ENCODE measurements at regions not wholly inside any gene's neighbourhood (a gene's known extent, or its start where the extent isn't known, plus 50 kb on each side); places are given as distances from the start of the nearest gene placed in this dataset.

- H3K9me3 ChIP-seq (ENCODE audit: low read length) = no peaks in the 10 kb centered on the region
- DNase-seq (ENCODE audit: low spot score) = no peak
- ChIA-PET POLR2A (interaction anchor here (0.6 kb wide), 1 partner anchor 926 kb away, joined by 3 read pairs; no protein-coding TSS in a partner anchor), CTCF (ENCODE audit: unreplicated experiment) (no interaction called here)
- H3K4me1 ChIP-seq (ENCODE audit: insufficient read depth, low read length, poor library complexity, severe bottlenecking) = no peaks in the 10 kb centered on the region
- no peaks in the 10 kb centered on the region for H3K79me2 ChIP-seq (ENCODE audit: insufficient read depth, low read depth, low read length)
- intact Hi-C loops (cut with micrococcal nuclease; ENCODE audit: unreplicated experiment) = no loop called here
- H4K20me1 ChIP-seq (ENCODE audit: insufficient read depth, low read length) = no peaks in the 10 kb centered on the region
- H2AFZ ChIP-seq (ENCODE audit: low read length) = no peak overlapping the region
- no peak overlapping the region for H3K27ac ChIP-seq (ENCODE audit: low read depth, low read length, poor library complexity, severe bottlenecking)
- H3K36me3 ChIP-seq (ENCODE audit: insufficient read depth, low read length) = no peaks in the 10 kb centered on the region
- H3K9me2 ChIP-seq (ENCODE audit: insufficient read depth, low read length) = no peaks in the 10 kb centered on the region
- TF ChIP-seq CTCF (conservative IDR thresholded peaks at IDR 0.05; ENCODE audit: low read length) (no peak), EZH2phosphoT487 (IDR thresholded peaks at IDR 0.05; ENCODE audit: borderline replicate concordance, low read depth, low read length) (no peak)
- H3K4me3 ChIP-seq (ENCODE audit: low read depth, low read length, poor library complexity, severe bottlenecking) = no peak overlapping the region
- no TSS peak for BruUV-seq (replicated peaks)
- H3K4me2 ChIP-seq (ENCODE audit: low read length) = no peak overlapping the region
These were observed 133.7 kb downstream of the DMAC1 start for GRCh38 chr9:7665874-7666273.

- H3K9me3 ChIP-seq (ENCODE audit: low read length) = no peaks in the 10 kb centered on the region
- intact Hi-C loops (cut with micrococcal nuclease; ENCODE audit: unreplicated experiment) = loop anchor here (5.0 kb wide), 1 partner anchor 348 kb away; no protein-coding TSS in a partner anchor
- no peak overlapping the region for H3K27ac ChIP-seq (ENCODE audit: low read depth, low read length, poor library complexity, severe bottlenecking)
- ChIA-PET POLR2A (interaction anchor here (0.6 kb wide), 1 partner anchor 1323 kb away, joined by 6 read pairs; no protein-coding TSS in a partner anchor), CTCF (ENCODE audit: unreplicated experiment) (no interaction called here)
- H3K36me3 ChIP-seq (ENCODE audit: insufficient read depth, low read length) = no peaks in the 10 kb centered on the region
- H2AFZ ChIP-seq (ENCODE audit: low read length) = no peak overlapping the region
- no TSS peak for BruUV-seq (replicated peaks)
- H3K4me2 ChIP-seq (ENCODE audit: low read length) = no peak overlapping the region
- H4K20me1 ChIP-seq (ENCODE audit: insufficient read depth, low read length) = no peaks in the 10 kb centered on the region
- H3K4me1 ChIP-seq (ENCODE audit: insufficient read depth, low read length, poor library complexity, severe bottlenecking) = no peaks in the 10 kb centered on the region
- no peak for TF ChIP-seq EZH2phosphoT487 (IDR thresholded peaks at IDR 0.05; ENCODE audit: borderline replicate concordance, low read depth, low read length)
- TF ChIP-seq CTCF (conservative IDR thresholded peaks at IDR 0.05; ENCODE audit: low read length) = no peak
- DNase-seq (ENCODE audit: low spot score) = no peak
- no peaks in the 10 kb centered on the region for H3K9me2 ChIP-seq (ENCODE audit: insufficient read depth, low read length)
- H3K4me3 ChIP-seq (ENCODE audit: low read depth, low read length, poor library complexity, severe bottlenecking) = no peak overlapping the region
- no peaks in the 10 kb centered on the region for H3K79me2 ChIP-seq (ENCODE audit: insufficient read depth, low read depth, low read length)
These were observed 139.8 kb downstream of the DMAC1 start for GRCh38 chr9:7659766-7660165.

- BruUV-seq (replicated peaks) = no TSS peak
- Histone ChIP-seq H3K79me2 (ENCODE audit: insufficient read depth, low read depth, low read length) (no peaks in the 10 kb centered on the region), H3K36me3 (ENCODE audit: insufficient read depth, low read length) (no peaks in the 10 kb centered on the region), H3K4me3 (ENCODE audit: low read depth, low read length, poor library complexity, severe bottlenecking) (no peak overlapping the region), H3K4me1 (ENCODE audit: insufficient read depth, low read length, poor library complexity, severe bottlenecking) (no peaks in the 10 kb centered on the region), H2AFZ (ENCODE audit: low read length) (no peak overlapping the region), H3K27ac (ENCODE audit: low read depth, low read length, poor library complexity, severe bottlenecking) (no peak overlapping the region), H3K4me2 (ENCODE audit: low read length) (no peak overlapping the region), H3K9me2 (ENCODE audit: insufficient read depth, low read length) (no peaks in the 10 kb centered on the region), H4K20me1 (ENCODE audit: insufficient read depth, low read length) (no peaks in the 10 kb centered on the region), H3K9me3 (ENCODE audit: low read length) (no peaks in the 10 kb centered on the region)
- TF ChIP-seq CTCF (conservative IDR thresholded peaks at IDR 0.05; ENCODE audit: low read length) (no peak), EZH2phosphoT487 (IDR thresholded peaks at IDR 0.05; ENCODE audit: borderline replicate concordance, low read depth, low read length) (no peak)
- intact Hi-C loops (cut with micrococcal nuclease; ENCODE audit: unreplicated experiment) = no loop called here
- CTCF ChIA-PET (ENCODE audit: unreplicated experiment) = no interaction called here
- POLR2A ChIA-PET = interaction anchor here (0.6 kb wide), 1 partner anchor 979 kb away, joined by 4 read pairs; no protein-coding TSS in a partner anchor
- DNase-seq (ENCODE audit: low spot score) = no peak
These were observed 142.9 kb downstream of the DMAC1 start for GRCh38 chr9:7656636-7657035.
